ENCODE measurements at regions not wholly inside any gene's neighbourhood (a gene's known extent, or its start where the extent isn't known, plus 50 kb on each side); places are given as distances from the start of the nearest gene placed in this dataset.
A peak's percentile ranks its signal among the peaks of the same experiment; 100 is the strongest.
"Not testable (repeated sequence)": the region's sequence is repeated elsewhere in the genome, so short reads cannot be mapped to it uniquely, and the experiment has no call there.

GRCh38 chr5:135112008-135112725 lies 78.1 kb upstream of the PITX1 start:
- DNase-seq: peak; percentile 40

DNA sequence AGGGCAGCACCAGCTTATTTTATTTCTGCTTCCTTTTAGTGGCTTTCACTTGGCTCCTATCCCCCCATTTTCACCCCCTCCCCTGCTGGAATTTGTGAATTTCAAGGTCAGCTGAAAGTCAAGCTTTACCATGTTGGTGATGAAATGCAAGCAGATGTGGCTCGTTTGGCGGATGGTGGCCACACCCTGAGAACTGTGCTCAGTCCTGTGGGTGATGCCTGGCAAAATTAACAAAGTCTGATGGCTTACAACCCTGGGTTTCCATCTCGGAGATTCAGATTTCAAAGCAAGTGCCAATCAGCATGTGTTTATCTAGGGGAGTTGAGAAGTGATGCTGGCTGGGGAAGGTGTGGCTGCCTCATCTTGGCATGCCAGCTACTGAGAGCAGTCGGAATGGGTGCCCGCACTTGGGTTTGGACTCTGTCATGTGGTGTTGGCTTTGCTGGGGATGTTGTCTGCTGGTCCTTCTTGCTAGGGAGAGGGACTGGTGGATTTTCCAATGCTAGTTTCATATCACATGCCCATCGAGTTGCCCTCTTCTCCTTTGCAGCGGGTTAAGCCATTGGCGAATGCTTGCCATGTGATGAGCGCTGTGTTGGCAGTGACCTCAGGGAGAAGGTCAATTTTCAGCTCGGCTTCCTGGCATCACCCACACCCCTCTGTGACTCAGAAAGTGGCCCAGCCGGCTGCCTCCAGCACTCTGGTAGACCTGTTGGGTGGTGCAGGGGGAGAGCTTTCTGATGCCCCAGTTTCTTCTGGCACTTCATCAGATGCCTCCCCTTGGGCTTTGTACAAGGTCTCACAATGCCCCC lies 77.0 kb upstream of the PITX1 start:
- peak; percentile 88 for DNase-seq

DNA sequence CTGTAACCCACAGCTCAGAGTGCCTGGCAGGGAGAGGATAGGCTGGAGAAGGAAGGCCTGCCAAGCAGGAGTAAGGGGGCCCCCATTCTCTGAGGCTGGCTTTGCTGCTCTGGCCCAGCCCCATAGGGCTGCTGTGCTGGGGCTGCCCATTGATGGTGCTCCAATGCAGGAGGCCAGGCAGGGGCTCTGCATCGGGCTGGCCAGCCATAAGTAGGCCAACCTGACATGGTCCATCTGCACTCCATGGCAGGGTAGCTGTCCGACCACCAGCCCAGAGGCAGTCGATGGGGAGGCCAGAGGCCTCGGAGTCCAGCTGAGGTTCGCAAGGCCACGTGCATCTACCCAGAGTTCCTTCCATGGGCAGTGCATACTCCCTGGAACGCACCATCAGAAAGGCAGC lies 75.0 kb upstream of the PITX1 start:
- DNase-seq: no peak

GRCh38 chr5:135108569-135108968 lies 74.5 kb upstream of the PITX1 start:
- no peak for DNase-seq

DNA sequence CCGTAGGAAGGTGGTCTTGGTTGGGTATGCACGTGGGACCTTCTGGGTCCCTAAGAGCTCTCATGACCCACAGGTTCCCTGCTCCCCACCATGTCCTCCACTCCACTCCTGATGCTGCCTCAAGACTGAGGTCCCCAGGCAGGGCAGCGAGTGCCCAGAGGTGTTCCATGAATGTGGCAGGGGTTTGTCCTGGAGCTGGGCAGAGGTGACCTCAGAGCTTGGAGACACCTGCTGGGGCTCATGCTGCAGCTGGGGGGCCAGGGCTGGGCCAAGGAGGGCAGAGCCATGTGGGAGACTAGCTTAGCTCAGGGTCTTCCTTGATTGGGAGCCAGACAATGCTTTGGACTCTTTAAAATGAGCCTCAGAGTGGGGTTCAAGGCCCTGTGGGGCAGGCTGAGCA lies 74.0 kb upstream of the PITX1 start:
- DNase-seq: no peak

DNA sequence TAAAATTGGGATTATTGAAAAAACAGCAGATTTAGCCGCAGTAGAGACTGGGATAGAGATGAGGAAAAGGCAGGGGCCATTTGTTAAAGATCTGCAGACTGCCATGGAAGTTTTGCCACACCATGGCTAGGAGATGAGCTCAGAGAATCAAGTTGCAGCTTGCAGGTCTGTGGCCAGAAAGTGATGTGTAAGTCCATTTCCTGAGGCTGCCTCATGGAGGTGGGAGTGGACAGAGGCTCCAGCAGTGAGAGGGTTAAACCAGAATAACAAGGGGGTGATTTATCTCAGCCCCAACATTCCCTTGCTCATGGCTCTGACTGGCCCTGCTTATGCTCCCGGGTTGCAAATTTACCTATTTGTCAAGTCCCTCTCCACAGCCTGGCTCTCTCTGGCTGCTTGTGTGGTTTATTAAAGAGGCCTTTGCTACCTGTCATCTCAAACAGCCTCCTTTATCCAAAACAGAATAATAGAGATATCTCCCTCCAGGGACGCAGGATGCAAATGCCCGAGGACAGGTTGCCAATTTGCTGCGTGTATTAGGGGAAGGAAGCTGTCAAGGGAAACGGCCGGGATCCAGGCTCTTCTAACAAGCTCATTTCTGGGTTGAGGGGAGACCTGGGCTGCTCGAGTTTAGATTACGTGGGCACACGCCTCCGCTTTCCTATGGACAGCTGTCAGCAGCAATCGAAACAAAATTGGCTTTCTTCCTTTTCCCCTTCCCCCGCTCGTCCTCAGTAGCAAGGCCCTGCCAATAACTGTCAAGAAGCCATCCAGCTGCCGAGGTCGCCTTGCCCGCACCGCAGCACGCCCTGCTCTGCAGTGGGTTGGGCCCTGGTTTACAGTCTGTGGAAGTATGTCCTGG lies 72.8 kb upstream of the PITX1 start:
- DNase-seq: no peak

GRCh38 chr5:135106136-135106535 lies 72.1 kb upstream of the PITX1 start:
- no peak for DNase-seq

- no peak for DNase-seq
These were observed 71.1 kb upstream of the PITX1 start for GRCh38 chr5:135105105-135105484.

DNA sequence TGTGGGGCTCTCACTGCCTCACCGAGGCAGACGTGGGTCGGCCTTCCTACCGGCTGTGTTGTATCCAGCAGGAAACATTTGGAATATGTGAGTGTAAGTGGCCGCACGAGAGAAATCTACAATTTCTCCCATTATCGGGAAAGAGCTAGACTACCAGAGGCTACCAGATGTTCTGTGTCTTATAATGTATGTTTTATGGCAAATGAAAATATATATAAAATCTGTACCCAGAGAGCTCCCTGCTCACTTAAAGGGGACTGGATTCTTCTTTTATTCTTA lies 69.5 kb upstream of the PITX1 start:
- no peak for DNase-seq

- DNase-seq: no peak
These were observed 68.9 kb upstream of the PITX1 start for GRCh38 chr5:135102716-135103574.

DNA sequence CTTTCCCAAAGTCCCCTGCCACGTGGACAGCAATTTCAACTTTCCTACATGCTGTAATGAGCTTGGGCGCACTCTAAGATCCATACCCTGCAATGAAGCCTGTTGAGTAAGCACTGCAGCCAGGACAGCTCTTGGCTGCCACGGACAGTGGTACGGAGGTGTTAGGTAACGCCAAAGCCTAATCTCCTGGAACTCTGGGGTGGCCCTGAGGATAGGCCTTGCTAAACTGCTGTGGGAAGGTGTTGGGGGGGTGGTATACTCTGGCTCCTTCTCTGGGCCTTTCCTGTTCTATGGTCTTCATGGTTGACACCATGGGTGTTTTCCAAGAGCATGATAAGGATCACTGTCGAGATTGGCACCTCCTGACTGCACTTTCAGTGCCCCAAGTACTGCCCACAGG lies 66.4 kb upstream of the PITX1 start:
- no peak for DNase-seq

DNA sequence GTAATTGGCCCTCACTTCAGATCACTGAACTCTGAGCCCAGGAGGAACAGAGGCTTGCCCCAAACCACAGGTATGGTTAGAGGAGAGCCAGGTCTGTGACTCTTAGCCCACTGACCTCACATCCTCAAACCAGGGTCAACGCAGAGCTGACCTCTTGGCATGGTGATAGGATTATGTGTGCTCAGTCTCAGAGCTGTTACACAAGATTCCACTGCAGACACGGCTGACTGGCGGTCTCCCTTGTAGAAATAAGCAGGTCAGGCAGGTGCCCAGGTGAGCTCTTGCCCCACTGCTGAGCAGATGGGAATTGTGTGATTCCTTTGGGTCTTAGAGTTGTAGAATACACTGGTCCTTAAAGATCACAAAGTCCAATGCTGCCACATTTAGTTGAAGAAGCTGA lies 66.0 kb upstream of the PITX1 start:
- no peak for DNase-seq

- DNase-seq: no peak
These were observed 63.4 kb upstream of the PITX1 start for GRCh38 chr5:135097390-135097789.

DNA sequence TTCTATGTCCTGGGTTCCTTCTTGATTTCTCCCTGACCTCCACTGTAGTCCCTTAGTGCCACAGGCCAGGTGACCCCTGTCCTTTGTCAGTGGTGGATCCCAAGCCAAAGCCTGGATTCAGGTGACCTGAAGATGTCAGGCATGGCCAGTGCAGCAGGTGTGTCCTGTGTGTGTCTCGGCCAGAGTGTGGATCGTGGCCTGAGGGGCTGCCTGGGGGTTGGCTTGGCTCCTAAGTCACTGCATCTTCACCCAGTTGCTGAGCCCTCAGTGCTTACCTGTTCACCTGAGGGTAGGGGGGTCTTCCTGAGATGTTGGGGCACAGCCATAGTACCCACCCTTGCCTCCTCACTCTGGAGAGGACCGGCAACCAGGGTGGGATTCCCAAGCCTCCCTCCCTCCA lies 61.8 kb upstream of the PITX1 start:
- DNase-seq: no peak

DNA sequence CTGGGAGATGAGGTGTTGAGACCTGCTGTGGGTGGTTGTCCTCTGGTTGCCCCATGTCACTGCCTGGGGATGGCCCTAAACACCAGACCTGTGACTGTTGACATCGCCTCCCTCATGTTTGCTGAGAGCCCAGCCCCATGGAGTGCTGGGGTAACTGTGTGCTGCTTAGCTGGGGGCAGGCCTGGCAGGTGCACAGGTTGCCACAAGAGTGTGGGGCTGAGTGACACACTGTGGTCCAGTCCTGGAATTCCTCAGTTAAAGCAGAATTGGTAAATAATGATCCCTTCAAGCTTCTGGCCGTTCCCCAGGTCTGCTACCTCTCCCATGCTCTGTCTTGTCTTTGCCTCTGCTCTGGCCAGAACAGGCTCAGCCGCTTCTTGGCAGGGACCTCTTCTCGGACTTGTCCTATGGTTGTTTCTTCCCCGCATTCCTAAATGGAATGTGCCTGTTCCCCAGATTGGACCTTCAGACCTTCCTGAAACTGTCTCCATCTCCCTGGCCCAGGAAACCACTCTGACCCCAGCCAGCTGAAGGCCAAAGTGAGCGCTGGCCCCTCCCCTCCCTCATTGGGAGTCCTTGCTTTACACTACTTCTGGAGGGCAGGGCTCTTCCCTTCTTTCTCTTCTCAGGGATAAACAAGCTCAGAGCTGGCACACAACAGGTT lies 61.2 kb upstream of the PITX1 start:
- DNase-seq: no peak

DNA sequence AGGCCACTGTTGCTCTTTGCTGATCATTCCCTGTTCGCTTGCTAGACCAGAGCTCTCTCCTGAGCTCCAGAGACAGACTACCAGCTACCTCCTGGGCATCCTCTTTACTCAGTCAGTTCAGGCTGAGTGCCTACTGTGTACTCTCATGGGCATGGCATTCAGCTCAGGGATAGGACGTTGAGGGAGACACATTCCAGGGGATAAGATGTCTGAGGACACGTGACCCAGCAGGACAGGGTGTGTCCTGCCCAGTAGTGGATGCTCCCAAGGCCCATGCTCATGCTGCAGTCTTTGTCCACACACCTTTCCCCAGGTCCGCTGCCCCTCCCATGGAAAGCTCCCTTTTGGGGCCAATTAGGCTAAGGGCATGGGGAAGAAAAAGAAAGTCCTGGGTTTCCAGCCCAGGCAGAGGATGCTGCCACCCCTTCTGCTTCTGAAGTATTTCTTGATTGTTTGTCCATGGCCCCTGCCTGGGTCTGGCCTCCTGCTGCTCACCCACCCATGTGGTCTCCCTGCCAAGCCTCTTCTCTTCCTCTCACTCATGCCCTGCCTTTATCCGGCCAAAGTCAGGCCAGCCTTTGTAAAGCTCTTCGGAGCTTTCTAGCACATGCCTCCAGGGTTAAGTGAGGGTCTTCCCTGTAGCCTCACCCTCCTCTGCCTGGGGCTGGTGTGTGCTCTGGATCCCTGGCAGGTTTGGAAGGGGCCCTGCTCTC lies 60.5 kb upstream of the PITX1 start:
- DNase-seq: no peak

- not testable (repeated sequence) for DNase-seq
These were observed 59.5 kb upstream of the PITX1 start for GRCh38 chr5:135093483-135093882.

DNA sequence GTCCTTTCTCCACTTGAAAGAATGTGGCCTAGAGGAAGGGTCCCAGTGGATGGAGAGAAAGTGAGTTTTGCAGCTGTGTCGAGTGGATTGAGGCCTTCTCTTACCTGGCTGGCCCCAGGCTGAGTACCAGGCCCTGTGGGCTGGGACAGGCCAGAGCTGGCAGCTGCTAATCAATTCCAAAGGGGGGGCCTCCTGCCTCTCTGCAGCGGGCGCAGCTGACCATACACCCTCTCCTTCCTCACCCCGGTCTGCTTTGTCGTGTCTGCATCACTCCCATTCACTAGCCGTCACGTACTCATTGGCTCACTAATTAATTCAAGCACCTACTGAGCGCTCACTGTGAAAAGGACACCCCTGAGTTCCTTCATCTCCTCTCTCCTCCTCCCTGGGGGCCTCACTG lies 58.4 kb upstream of the PITX1 start:
- DNase-seq: no peak

- no peak for DNase-seq
These were observed 57.3 kb upstream of the PITX1 start for GRCh38 chr5:135091286-135091685.

DNA sequence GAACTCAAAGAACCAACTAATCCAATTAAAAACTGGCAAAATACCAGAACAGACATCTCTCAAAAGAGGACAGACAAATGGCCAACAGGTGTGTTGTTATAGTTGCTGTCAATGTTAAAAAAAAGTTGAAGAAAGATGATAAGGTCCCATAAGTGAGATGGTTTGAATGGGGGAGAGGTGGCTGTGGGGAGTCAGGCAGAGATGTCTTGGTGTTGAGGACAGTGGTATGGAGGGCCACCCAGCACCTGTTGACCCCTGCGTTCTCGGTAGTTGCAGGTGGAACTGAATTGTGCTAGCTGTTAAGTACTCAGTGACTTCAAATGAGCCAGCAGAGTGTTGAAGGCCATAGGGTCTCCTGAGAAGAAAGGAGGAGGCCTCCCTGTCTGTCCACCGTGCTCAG lies 55.9 kb upstream of the PITX1 start:
- DNase-seq: no peak

- DNase-seq: no peak
These were observed 54.9 kb upstream of the PITX1 start for GRCh38 chr5:135088911-135089310.

DNA sequence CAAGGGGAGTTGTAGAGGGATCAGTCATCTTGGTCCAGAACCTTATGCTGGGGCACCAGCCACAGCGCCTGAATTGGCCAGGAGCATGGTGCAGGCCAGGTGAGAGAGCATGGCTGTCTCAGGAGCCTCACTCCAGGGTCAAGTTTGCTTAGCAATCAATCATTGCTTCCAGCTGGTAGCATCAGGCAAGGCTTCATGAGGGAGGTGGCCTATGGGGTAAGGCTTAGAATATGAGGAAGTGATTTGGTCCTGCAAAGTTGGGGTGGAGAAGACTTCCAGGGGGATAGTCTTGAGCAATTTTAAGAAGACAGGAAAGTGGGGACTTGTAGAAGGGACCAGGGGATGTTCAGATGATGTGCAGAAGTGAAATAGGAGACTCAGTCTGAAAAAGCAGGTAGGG lies 53.9 kb upstream of the PITX1 start:
- DNase-seq: no peak

Measured in suppressor macrophage treated with lipopolysaccharide for 4 hours (primary cell).